ENCODE measurements at regions not wholly inside any gene's neighbourhood (a gene's known extent, or its start where the extent isn't known, plus 50 kb on each side); places are given as distances from the start of the nearest gene placed in this dataset.

DNA sequence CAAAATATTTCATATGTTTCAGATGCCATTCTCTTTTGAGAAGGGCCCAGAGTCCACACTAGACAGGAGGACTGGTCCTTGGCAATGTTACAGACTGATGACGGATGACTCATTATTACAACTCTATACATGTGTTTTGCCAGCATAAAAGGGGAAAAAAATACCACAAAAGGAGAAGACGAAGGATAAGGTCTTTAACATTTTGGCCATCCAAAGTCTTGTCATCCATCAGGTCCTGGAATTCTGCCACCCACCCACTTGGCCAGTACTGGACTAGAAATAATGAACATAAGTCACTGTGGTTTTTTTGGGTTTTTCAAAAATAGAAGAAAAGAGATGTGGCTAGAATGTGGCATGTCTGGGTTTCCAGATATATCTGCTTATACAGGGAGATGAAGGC lies 57.7 kb upstream of the BDNF start (continued):
- no peak for TF ChIP-seq GABPA (IDR thresholded peaks at IDR 0.05; ENCODE audit: borderline replicate concordance, insufficient read depth, low read length)
